IMR-90 (cell line): ENCODE measurements at regions not wholly inside any gene's neighbourhood (a gene's known extent, or its start where the extent isn't known, plus 50 kb on each side); places are given as distances from the start of the nearest gene placed in this dataset.

Source experiments
- ATAC-seq: fragments of 200-7000 bp; cut with Tn5 transposase; 2 replicates; pipeline ENCODE4 v1.9.1; 2020; ENCODE audit warnings: low read depth, mild to moderate bottlenecking, moderate library complexity
- BruUV-seq: library from RNA; stranded (reverse); fragments of 400-500 nt; replicated peaks from 2 replicates; lab custom pipeline; 2021; lab: Mats Ljungman, UMichigan
- CTCF ChIA-PET: fragments of 300-600 bp; formaldehyde crosslinking; extraction: SDS; loops from one replicate; lab custom pipeline; 2021; ENCODE audit warnings: antibody characterized with exemption; lab: Yijun Ruan, JAX
- POLR2A ChIA-PET: fragments of 300-600 bp; sonication (Branson Sonifier 250); formaldehyde crosslinking; loops from one replicate; lab custom pipeline; 2022; ENCODE audit warnings: antibody characterized with exemption; ENCODE audit not compliant: unreplicated experiment; lab: Charles Lee
- DNase-seq: peaks from one replicate; pipeline ENCODE4 v3.0.0; 2013
- H2AFZ ChIP-seq: replicated peaks from 2 replicates; pipeline ENCODE3; 2013; ENCODE audit warnings: low read length, mild to moderate bottlenecking; ENCODE audit not compliant: poor library complexity
- H2AK5ac ChIP-seq: 2 replicates; pipeline ENCODE4 v1.6.1; 2013; ENCODE audit warnings: low read depth, low read length, inconsistent platforms
- H2AK9ac ChIP-seq: replicated peaks from 2 replicates; pipeline ENCODE3; 2013; ENCODE audit warnings: mild to moderate bottlenecking, low read depth, low read length, moderate library complexity; ENCODE audit not compliant: poor library complexity
- H2BK120ac ChIP-seq: 2 replicates; pipeline ENCODE4 v1.6.1; 2013; ENCODE audit warnings: low read depth, low read length, inconsistent platforms
- H2BK15ac ChIP-seq: 3 replicates; pipeline ENCODE4 v1.6.1; 2013; ENCODE audit warnings: low read depth, low read length, inconsistent platforms
- H2BK20ac ChIP-seq: 2 replicates; pipeline ENCODE4 v1.6.1; 2013; ENCODE audit warnings: low read depth, mild to moderate bottlenecking, inconsistent platforms, low read length, moderate library complexity
- H2BK5ac ChIP-seq: 2 replicates; pipeline ENCODE4 v1.6.1; 2013; ENCODE audit warnings: mild to moderate bottlenecking, low read depth, low read length, inconsistent platforms; ENCODE audit not compliant: poor library complexity, severe bottlenecking
- H3K14ac ChIP-seq: replicated peaks from 2 replicates; pipeline ENCODE4 v1.6.1; 2013; ENCODE audit warnings: low read depth, low read length, inconsistent platforms
- H3K18ac ChIP-seq: 2 replicates; pipeline ENCODE4 v1.6.1; 2013; ENCODE audit warnings: low read depth, low read length, control low read depth
- H3K23ac ChIP-seq: 2 replicates; pipeline ENCODE4 v1.6.1; 2013; ENCODE audit warnings: low read depth, low read length, inconsistent platforms
- H3K27ac ChIP-seq: 2 replicates; pipeline ENCODE4 v1.5.1; 2013; ENCODE audit warnings: mild to moderate bottlenecking, control low read depth, low read length; ENCODE audit not compliant: insufficient read depth
- H3K27me3 ChIP-seq: 2 replicates; pipeline ENCODE4 v1.6.1; 2013; ENCODE audit warnings: low read length; ENCODE audit not compliant: control insufficient read depth, insufficient read depth
- H3K36me3 ChIP-seq: 2 replicates; pipeline ENCODE4 v1.6.1; 2013; ENCODE audit warnings: low read length, mixed read lengths; ENCODE audit not compliant: control insufficient read depth, insufficient read depth
- H3K4ac ChIP-seq: 2 replicates; pipeline ENCODE4 v1.6.1; 2013; ENCODE audit warnings: low read depth, low read length, inconsistent platforms
- H3K4me1 ChIP-seq: 2 replicates; pipeline ENCODE4 v1.6.1; 2013; ENCODE audit warnings: low read length, mixed read lengths; ENCODE audit not compliant: control insufficient read depth, insufficient read depth
- H3K4me2 ChIP-seq: 2 replicates; pipeline ENCODE4 v1.6.1; 2013; ENCODE audit warnings: low read depth, mild to moderate bottlenecking, control low read depth, low read length, moderate library complexity
- H3K4me3 ChIP-seq: 2 replicates; pipeline ENCODE4 v1.5.1; 2013; ENCODE audit warnings: low read depth, mild to moderate bottlenecking, control low read depth, low read length, moderate library complexity; ENCODE audit not compliant: insufficient read depth
- H3K56ac ChIP-seq: 2 replicates; pipeline ENCODE4 v1.6.1; 2013; ENCODE audit warnings: low read length, inconsistent platforms; ENCODE audit not compliant: insufficient read depth; ENCODE audit errors: extremely low read depth
- H3K79me1 ChIP-seq, 2 experiments: 2 replicates each; pipeline ENCODE4 v1.6.1; 2013; ENCODE audit warnings: low read length in 2 of 2, inconsistent platforms in 1 of 2, low read depth in 1 of 2
- H3K9ac ChIP-seq: 2 replicates; pipeline ENCODE4 v1.6.1; 2013; ENCODE audit warnings: low read depth, low read length, control low read depth
- H3K9me1 ChIP-seq: 2 replicates; pipeline ENCODE4 v1.6.1; 2013; ENCODE audit warnings: low read length, inconsistent platforms; ENCODE audit not compliant: insufficient read depth
- H3K9me3 ChIP-seq: 2 replicates; pipeline ENCODE4 v1.6.1; 2013; ENCODE audit warnings: low read length; ENCODE audit not compliant: control insufficient read depth, insufficient read depth
- H4K20me1 ChIP-seq: 2 replicates; pipeline ENCODE4 v1.6.1; 2013; ENCODE audit warnings: low read length, inconsistent platforms; ENCODE audit not compliant: insufficient read depth
- H4K5ac ChIP-seq: 2 replicates; pipeline ENCODE4 v1.6.1; 2013; ENCODE audit warnings: mild to moderate bottlenecking, low read depth, low read length, control low read depth
- H4K8ac ChIP-seq, 2 experiments: 2 replicates each; pipeline ENCODE4 v1.6.1; 2013; ENCODE audit warnings: low read depth in 2 of 2, low read length in 2 of 2, control low read depth in 1 of 2, inconsistent platforms in 1 of 2
- H4K91ac ChIP-seq: 2 replicates; pipeline ENCODE4 v1.6.1; 2013; ENCODE audit warnings: low read depth, low read length, inconsistent platforms; ENCODE audit not compliant: insufficient read depth
- BHLHE40 ChIP-seq: fragments of 150-350 bp; IDR thresholded peaks from 2 replicates; pipeline ENCODE4 v1.6.1; 2016; ENCODE audit warnings: mild to moderate bottlenecking, low read depth, low read length
- CEBPB ChIP-seq: IDR thresholded peaks from 2 replicates; pipeline ENCODE4 v1.6.1; 2012; ENCODE audit warnings: low read depth, low read length, improper control_type of control experiment
- CHD1 ChIP-seq: IDR thresholded peaks from 2 replicates; pipeline ENCODE4 v1.6.1; 2012; ENCODE audit warnings: low read depth, low read length, improper control_type of control experiment
- CTCF ChIP-seq: conservative IDR thresholded peaks from 2 replicates; pipeline ENCODE4 v1.5.1; 2012; ENCODE audit warnings: mild to moderate bottlenecking, low read depth, low read length, improper control_type of control experiment
- ELK1 ChIP-seq: fragments of 150-350 bp; IDR thresholded peaks from 2 replicates; pipeline ENCODE4 v1.6.1; 2016; ENCODE audit warnings: low read depth, mild to moderate bottlenecking, low read length, moderate library complexity, borderline replicate concordance
- FOS ChIP-seq: fragments of 150-350 bp; IDR thresholded peaks from 2 replicates; pipeline ENCODE4 v1.6.1; 2016; ENCODE audit warnings: low read depth, low read length
- MAFK ChIP-seq: IDR thresholded peaks from 2 replicates; pipeline ENCODE4 v1.6.1; 2012; ENCODE audit warnings: low read depth, low read length, improper control_type of control experiment
- MAZ ChIP-seq: IDR thresholded peaks from 2 replicates; pipeline ENCODE4 v1.6.1; 2012; ENCODE audit warnings: low read depth, mild to moderate bottlenecking, low read length, improper control_type of control experiment, moderate library complexity, borderline replicate concordance
- MXI1 ChIP-seq: IDR thresholded peaks from 2 replicates; pipeline ENCODE4 v1.6.1; 2012; ENCODE audit warnings: low read depth, mild to moderate bottlenecking, low read length, moderate library complexity, borderline replicate concordance
- NFE2L2 ChIP-seq: fragments of 150-350 bp; IDR thresholded peaks from 2 replicates; pipeline ENCODE4 v1.6.1; 2016; ENCODE audit warnings: low read depth, mild to moderate bottlenecking, low read length
- POLR2A ChIP-seq: IDR thresholded peaks from 2 replicates; pipeline ENCODE4 v1.6.1; 2012; ENCODE audit warnings: mild to moderate bottlenecking, low read depth, low read length
- RAD21 ChIP-seq: IDR thresholded peaks from 2 replicates; pipeline ENCODE4 v1.6.1; 2012; ENCODE audit warnings: low read length, improper control_type of control experiment
- RCOR1 ChIP-seq: IDR thresholded peaks from 2 replicates; pipeline ENCODE4 v1.6.1; 2012; ENCODE audit warnings: mild to moderate bottlenecking, low read length, improper control_type of control experiment; ENCODE audit not compliant: insufficient replicate concordance
- RFX5 ChIP-seq: IDR thresholded peaks from 2 replicates; pipeline ENCODE4 v1.8.0; 2012; ENCODE audit warnings: low read depth, mild to moderate bottlenecking, low read length, moderate library complexity
- SMC3 ChIP-seq: fragments of 150-350 bp; IDR thresholded peaks from 2 replicates; pipeline ENCODE4 v1.6.1; 2016; ENCODE audit warnings: low read depth, mild to moderate bottlenecking, antibody characterized with exemption, low read length, moderate library complexity
- USF2 ChIP-seq: fragments of 150-350 bp; IDR thresholded peaks from 2 replicates; pipeline ENCODE4 v1.6.1; 2017; ENCODE audit warnings: mild to moderate bottlenecking, antibody characterized with exemption, low read length, low read depth
- WGBS, 2 experiments: methylation state at CpG; one replicate each; pipeline versions ENCODE4 v1.1.5 to v1.1.7; 2013; ENCODE audit warnings: missing lambda C conversion rate in 2 of 2; ENCODE audit not compliant: insufficient read length in 1 of 2; ENCODE audit errors: extremely low coverage in 2 of 2; 5-methylcytosine and 5-hydroxymethylcytosine counted together
- dilution Hi-C: fragments of 300-500 bp; cut with HindIII; formaldehyde crosslinking; loops from one replicate; pipeline ENCODE4 v1.14.3; 2018; ENCODE audit warnings: low sequenced_read_pairs; ENCODE audit not compliant: unreplicated experiment
- in situ Hi-C: fragments of 300-500 bp; cut with MboI; formaldehyde crosslinking; loops from 3 replicates; pipeline ENCODE4 v1.14.3; 2019; ENCODE audit warnings: low sequenced_read_pairs, inconsistent platforms, mixed read lengths
- intact Hi-C: fragments of 100-400 bp; cut with micrococcal nuclease; formaldehyde crosslinking; loops from 2 replicates; pipeline ENCODE4 v1.10.0; 2022

GRCh38 chr9:119859128-119859527, 489.9 kb upstream of the BRINP1 start:
- H2BK120ac ChIP-seq: no peak overlapping the region
- no peak overlapping the region for H3K9ac ChIP-seq
- no peaks in the 10 kb centered on the region for H3K4me1 ChIP-seq
- no peak overlapping the region for H2BK15ac ChIP-seq
- no peak overlapping the region for H3K4me2 ChIP-seq
- no peak overlapping the region for H4K91ac ChIP-seq
- no TSS peak for BruUV-seq
- H2AK9ac ChIP-seq: no peak overlapping the region
- no peak for ATAC-seq
- in situ Hi-C loops: no loop called here
- no peak overlapping the region for H3K23ac ChIP-seq
- ChIA-PET POLR2A (no interaction called here), CTCF (no interaction called here)
- H2AFZ ChIP-seq: no peak overlapping the region
- no peak for DNase-seq
- dilution Hi-C loops: no loop called here
- H3K9me3 ChIP-seq: peaks cover 1% of the 10 kb centered on the region
- H4K20me1 ChIP-seq: no peaks in the 10 kb centered on the region
- H3K27me3 ChIP-seq: no peaks in the 10 kb centered on the region
- no peak overlapping the region for H2AK5ac ChIP-seq
- H3K14ac ChIP-seq: no peak overlapping the region
- 0% methylated on average over 1 of the region's 2 CpGs; no CpG with 5 or more reads in 1 of the 2 experiments for WGBS, 2 experiments
- H3K79me1 ChIP-seq: no peaks in the 10 kb centered on the region
- intact Hi-C loops: no loop called here
- H3K56ac ChIP-seq: no peak overlapping the region
- no peak overlapping the region for H4K8ac ChIP-seq
- H3K9me1 ChIP-seq: no peaks in the 10 kb centered on the region
- TF ChIP-seq RFX5: no peak
- TF ChIP-seq SMC3: no peak
- no peak for TF ChIP-seq MXI1
- no peak for TF ChIP-seq RCOR1
- TF ChIP-seq MAFK: no peak
- no peak for TF ChIP-seq MAZ
- TF ChIP-seq RAD21: no peak
- TF ChIP-seq CTCF: no peak
- no peak for TF ChIP-seq NFE2L2
- no peak for TF ChIP-seq POLR2A
- no peak for TF ChIP-seq ELK1
- TF ChIP-seq CHD1: no peak
- TF ChIP-seq BHLHE40: no peak
- no peak for TF ChIP-seq FOS
- TF ChIP-seq USF2: no peak
- TF ChIP-seq CEBPB: no peak
- no peak overlapping the region for H3K18ac ChIP-seq
- no peak overlapping the region for H2BK20ac ChIP-seq
- H3K36me3 ChIP-seq: no peaks in the 10 kb centered on the region
- H4K5ac ChIP-seq: no peak overlapping the region
- H3K27ac ChIP-seq: no peak overlapping the region
- no peak overlapping the region for H3K4me3 ChIP-seq
- no peak overlapping the region for H2BK5ac ChIP-seq
- no peak overlapping the region for H3K4ac ChIP-seq
